ENCODE measurements at regions not wholly inside any gene's neighbourhood (a gene's known extent, or its start where the extent isn't known, plus 50 kb on each side); places are given as distances from the start of the nearest gene placed in this dataset.

DNA sequence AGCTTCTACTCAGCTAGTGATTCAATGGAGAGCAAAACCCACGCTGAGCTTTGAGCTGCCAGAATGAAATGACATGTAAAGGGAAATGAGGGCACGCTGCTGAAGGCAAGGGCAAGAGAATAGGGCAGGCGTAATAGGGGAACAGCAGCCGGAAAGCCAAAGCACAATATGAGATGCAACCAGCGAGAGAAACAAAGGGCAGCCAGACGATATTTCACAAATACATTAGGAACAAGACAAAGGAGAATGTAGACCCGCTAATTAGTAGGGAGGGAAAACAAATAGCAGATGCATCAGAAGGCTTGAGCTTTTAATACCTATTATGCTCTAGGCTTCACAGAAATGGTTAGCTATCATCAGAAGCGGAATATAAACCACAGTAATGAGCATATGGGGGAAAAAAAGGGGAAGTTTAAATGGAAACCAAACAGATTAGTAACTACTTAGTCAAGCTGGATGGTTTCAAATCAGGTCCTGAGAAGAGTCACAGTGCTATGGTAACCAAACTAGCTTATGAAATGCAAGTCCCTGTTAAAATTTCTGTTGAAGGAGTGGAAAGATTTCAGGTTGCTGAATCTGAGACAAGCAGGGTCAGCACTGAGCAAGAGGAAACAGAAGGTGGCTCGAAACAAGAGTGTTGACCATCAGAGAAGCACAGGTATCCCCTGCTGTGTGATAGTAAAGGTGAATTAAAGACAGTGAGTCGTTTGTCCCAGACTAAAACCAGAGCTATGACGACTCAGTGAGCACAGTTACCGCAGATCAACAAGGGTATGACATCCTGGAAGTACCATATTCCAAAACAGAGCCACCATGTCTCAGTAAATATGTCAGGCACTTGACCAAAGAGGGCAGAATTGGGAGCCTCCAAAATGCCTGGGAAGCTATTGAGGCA is 496.9 kb upstream of the CELF2 start:
- DNase-seq (ENCODE audit: low spot score) = no peak
- Histone ChIP-seq H3K36me3 (ENCODE audit: low read depth) (no peaks in the 10 kb centered on the region), H3K27ac (ENCODE audit: poor library complexity, severe bottlenecking) (no peak overlapping the region), H3K4me3 (ENCODE audit: severe bottlenecking) (no peak overlapping the region), H3K4me1 (ENCODE audit: insufficient read depth, poor library complexity, severe bottlenecking) (no peaks in the 10 kb centered on the region), H3K9me3 (ENCODE audit: severe bottlenecking) (no peaks in the 10 kb centered on the region), H3K27me3 (ENCODE audit: insufficient read depth, poor library complexity, severe bottlenecking) (no peaks in the 10 kb centered on the region)
- no peak for ATAC-seq (ENCODE audit: low read depth)
- TF ChIP-seq, protein P1, sequence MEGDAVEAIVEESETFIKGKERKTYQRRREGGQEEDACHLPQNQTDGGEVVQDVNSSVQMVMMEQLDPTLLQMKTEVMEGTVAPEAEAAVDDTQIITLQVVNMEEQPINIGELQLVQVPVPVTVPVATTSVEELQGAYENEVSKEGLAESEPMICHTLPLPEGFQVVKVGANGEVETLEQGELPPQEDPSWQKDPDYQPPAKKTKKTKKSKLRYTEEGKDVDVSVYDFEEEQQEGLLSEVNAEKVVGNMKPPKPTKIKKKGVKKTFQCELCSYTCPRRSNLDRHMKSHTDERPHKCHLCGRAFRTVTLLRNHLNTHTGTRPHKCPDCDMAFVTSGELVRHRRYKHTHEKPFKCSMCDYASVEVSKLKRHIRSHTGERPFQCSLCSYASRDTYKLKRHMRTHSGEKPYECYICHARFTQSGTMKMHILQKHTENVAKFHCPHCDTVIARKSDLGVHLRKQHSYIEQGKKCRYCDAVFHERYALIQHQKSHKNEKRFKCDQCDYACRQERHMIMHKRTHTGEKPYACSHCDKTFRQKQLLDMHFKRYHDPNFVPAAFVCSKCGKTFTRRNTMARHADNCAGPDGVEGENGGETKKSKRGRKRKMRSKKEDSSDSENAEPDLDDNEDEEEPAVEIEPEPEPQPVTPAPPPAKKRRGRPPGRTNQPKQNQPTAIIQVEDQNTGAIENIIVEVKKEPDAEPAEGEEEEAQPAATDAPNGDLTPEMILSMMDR (IDR thresholded peaks at IDR 0.05; ENCODE audit: poor library complexity, severe bottlenecking) = no peak

- no peak overlapping the region for H3K27ac ChIP-seq (ENCODE audit: poor library complexity, severe bottlenecking)
- H3K36me3 ChIP-seq (ENCODE audit: low read depth) = no peaks in the 10 kb centered on the region
- ATAC-seq (ENCODE audit: low read depth) = no peak
- H3K27me3 ChIP-seq (ENCODE audit: insufficient read depth, poor library complexity, severe bottlenecking) = no peaks in the 10 kb centered on the region
- TF ChIP-seq, protein P1 (IDR thresholded peaks at IDR 0.05; ENCODE audit: poor library complexity, severe bottlenecking) = no peak
- no peak for DNase-seq (ENCODE audit: low spot score)
- H3K9me3 ChIP-seq (ENCODE audit: severe bottlenecking) = no peaks in the 10 kb centered on the region
- no peaks in the 10 kb centered on the region for H3K4me1 ChIP-seq (ENCODE audit: insufficient read depth, poor library complexity, severe bottlenecking)
- no peak overlapping the region for H3K4me3 ChIP-seq (ENCODE audit: severe bottlenecking)
These were observed 490.8 kb upstream of the CELF2 start for GRCh38 chr10:10526846-10527245.

DNA sequence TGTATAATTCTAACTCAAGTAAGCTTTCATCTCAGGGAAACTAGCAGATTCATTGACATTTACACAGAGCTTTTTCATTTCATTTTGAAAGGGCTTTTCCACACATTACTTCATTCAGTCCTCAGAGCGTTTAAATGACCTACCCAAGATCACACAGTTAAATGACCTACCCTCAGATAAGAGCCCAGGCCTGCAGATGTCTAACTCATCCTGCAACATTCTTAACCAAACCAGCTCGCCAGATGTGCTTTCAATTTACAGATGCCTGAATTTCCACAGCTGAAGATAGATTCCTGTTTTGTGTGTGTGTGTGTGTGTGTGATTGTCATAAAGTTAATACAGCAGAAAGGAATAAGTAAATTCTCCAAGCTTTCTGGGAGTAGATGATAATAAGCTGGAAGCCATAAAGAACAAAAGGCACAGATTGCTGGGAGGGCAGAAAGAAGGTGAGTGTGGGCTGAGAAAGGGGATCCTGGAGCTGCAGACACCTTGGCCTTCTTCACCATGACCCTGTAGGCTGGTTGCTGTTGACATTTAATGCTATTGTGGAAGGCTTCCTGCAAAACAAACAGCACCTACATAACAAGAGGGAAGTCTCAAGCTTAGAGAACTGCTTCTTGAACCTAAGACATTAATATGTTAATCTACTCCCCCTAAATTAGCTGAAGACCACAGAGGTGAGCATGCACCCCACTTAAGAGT is 489.7 kb upstream of the CELF2 start:
- Histone ChIP-seq H3K4me3 (ENCODE audit: severe bottlenecking) (no peak overlapping the region), H3K4me1 (ENCODE audit: insufficient read depth, poor library complexity, severe bottlenecking) (no peaks in the 10 kb centered on the region), H3K27ac (ENCODE audit: poor library complexity, severe bottlenecking) (no peak overlapping the region), H3K27me3 (ENCODE audit: insufficient read depth, poor library complexity, severe bottlenecking) (no peaks in the 10 kb centered on the region), H3K9me3 (ENCODE audit: severe bottlenecking) (no peaks in the 10 kb centered on the region), H3K36me3 (ENCODE audit: low read depth) (no peaks in the 10 kb centered on the region)
- TF ChIP-seq, protein P1 (IDR thresholded peaks at IDR 0.05; ENCODE audit: poor library complexity, severe bottlenecking) = no peak
- no peak for ATAC-seq (ENCODE audit: low read depth)
- no peak for DNase-seq (ENCODE audit: low spot score)

- Histone ChIP-seq H3K4me1 (ENCODE audit: insufficient read depth, poor library complexity, severe bottlenecking) (no peaks in the 10 kb centered on the region), H3K9me3 (ENCODE audit: severe bottlenecking) (no peaks in the 10 kb centered on the region), H3K36me3 (ENCODE audit: low read depth) (no peaks in the 10 kb centered on the region), H3K27me3 (ENCODE audit: insufficient read depth, poor library complexity, severe bottlenecking) (no peaks in the 10 kb centered on the region), H3K4me3 (ENCODE audit: severe bottlenecking) (no peak overlapping the region), H3K27ac (ENCODE audit: poor library complexity, severe bottlenecking) (no peak overlapping the region)
- TF ChIP-seq, protein P1 (IDR thresholded peaks at IDR 0.05; ENCODE audit: poor library complexity, severe bottlenecking) = no peak
- DNase-seq (ENCODE audit: low spot score) = no peak
- no peak for ATAC-seq (ENCODE audit: low read depth)
These were observed 489.1 kb upstream of the CELF2 start for GRCh38 chr10:10528563-10528910.

Data from RWPE2 (cell line).